ENCODE measurements at regions not wholly inside any gene's neighbourhood (a gene's known extent, or its start where the extent isn't known, plus 50 kb on each side); places are given as distances from the start of the nearest gene placed in this dataset.

GRCh38 chr14:101039755-101040138 lies 136.2 kb upstream of the RTL1 start:
- H3K4me1 ChIP-seq (ENCODE audit: control insufficient read depth, insufficient read depth, low read length) = no peaks in the 10 kb centered on the region
- WGBS (ENCODE audit: insufficient coverage) = 79% methylated on average over 5 of the region's 15 CpGs
- H3K4me3 ChIP-seq (ENCODE audit: low read length) = no peak overlapping the region

GRCh38 chr14:101040538-101041442 lies 137.3 kb upstream of the RTL1 start:
- DNase-seq = no peak
- Histone ChIP-seq H3K9me3 (replicated peaks; ENCODE audit: control insufficient read depth, low read depth, low read length) (no peaks in the 10 kb centered on the region), H3K27ac (ENCODE audit: low read length) (no peak overlapping the region), H3K4me3 (ENCODE audit: low read length) (no peak overlapping the region), H3K36me3 (ENCODE audit: control insufficient read depth, insufficient read depth, low read length) (peaks cover 87% of the 10 kb centered on the region), H3K27me3 (ENCODE audit: control insufficient read depth, insufficient read depth, low read length) (no peaks in the 10 kb centered on the region), H3K4me1 (ENCODE audit: control insufficient read depth, insufficient read depth, low read length) (no peaks in the 10 kb centered on the region)
- 95% methylated on average over 12 of the region's 21 CpGs for WGBS (ENCODE audit: insufficient coverage)

More at GRCh38 chr14:101039755-101040138, 136.2 kb upstream of the RTL1 start:
- H3K36me3 ChIP-seq (ENCODE audit: control insufficient read depth, insufficient read depth, low read length) = peaks cover 87% of the 10 kb centered on the region
- no peak for DNase-seq
- H3K27ac ChIP-seq (ENCODE audit: low read length) = no peak overlapping the region
- no peaks in the 10 kb centered on the region for H3K9me3 ChIP-seq (replicated peaks; ENCODE audit: control insufficient read depth, low read depth, low read length)
- no peaks in the 10 kb centered on the region for H3K27me3 ChIP-seq (ENCODE audit: control insufficient read depth, insufficient read depth, low read length)

GRCh38 chr14:101043891-101044290 lies 140.4 kb upstream of the RTL1 start:
- peaks cover 98% of the 10 kb centered on the region for H3K36me3 ChIP-seq (ENCODE audit: control insufficient read depth, insufficient read depth, low read length)
- H3K4me1 ChIP-seq (ENCODE audit: control insufficient read depth, insufficient read depth, low read length) = no peaks in the 10 kb centered on the region
- no peak overlapping the region for H3K4me3 ChIP-seq (ENCODE audit: low read length)
- H3K27me3 ChIP-seq (ENCODE audit: control insufficient read depth, insufficient read depth, low read length) = no peaks in the 10 kb centered on the region
- 96% methylated on average over 5 of the region's 9 CpGs for WGBS (ENCODE audit: insufficient coverage)
- DNase-seq = no peak
- no peaks in the 10 kb centered on the region for H3K9me3 ChIP-seq (replicated peaks; ENCODE audit: control insufficient read depth, low read depth, low read length)
- no peak overlapping the region for H3K27ac ChIP-seq (ENCODE audit: low read length)

- no peak for DNase-seq
- peaks cover 98% of the 10 kb centered on the region for H3K36me3 ChIP-seq (ENCODE audit: control insufficient read depth, insufficient read depth, low read length)
- no peak overlapping the region for H3K4me3 ChIP-seq (ENCODE audit: low read length)
- no peaks in the 10 kb centered on the region for H3K9me3 ChIP-seq (replicated peaks; ENCODE audit: control insufficient read depth, low read depth, low read length)
- H3K4me1 ChIP-seq (ENCODE audit: control insufficient read depth, insufficient read depth, low read length) = no peaks in the 10 kb centered on the region
- H3K27ac ChIP-seq (ENCODE audit: low read length) = no peak overlapping the region
- 90% methylated on average over 12 of the region's 14 CpGs for WGBS (ENCODE audit: insufficient coverage)
- no peaks in the 10 kb centered on the region for H3K27me3 ChIP-seq (ENCODE audit: control insufficient read depth, insufficient read depth, low read length)
Measured at GRCh38 chr14:101044741-101045140, 141.2 kb upstream of the RTL1 start.

- WGBS (ENCODE audit: insufficient coverage) = 71% methylated on average over 5 of the region's 9 CpGs
- DNase-seq = no peak
- no peaks in the 10 kb centered on the region for H3K9me3 ChIP-seq (replicated peaks; ENCODE audit: control insufficient read depth, low read depth, low read length)
- H3K4me1 ChIP-seq (ENCODE audit: control insufficient read depth, insufficient read depth, low read length) = no peaks in the 10 kb centered on the region
- H3K27ac ChIP-seq (ENCODE audit: low read length) = no peak overlapping the region
- H3K36me3 ChIP-seq (ENCODE audit: control insufficient read depth, insufficient read depth, low read length) = peaks cover 99% of the 10 kb centered on the region
- H3K27me3 ChIP-seq (ENCODE audit: control insufficient read depth, insufficient read depth, low read length) = peaks cover 2% of the 10 kb centered on the region
- H3K4me3 ChIP-seq (ENCODE audit: low read length) = no peak overlapping the region
Measured at GRCh38 chr14:101045511-101045910, 142.0 kb upstream of the RTL1 start.

GRCh38 chr14:101046071-101046470 lies 142.5 kb upstream of the RTL1 start:
- Histone ChIP-seq H3K27ac (ENCODE audit: low read length) (no peak overlapping the region), H3K4me3 (ENCODE audit: low read length) (no peak overlapping the region), H3K9me3 (replicated peaks; ENCODE audit: control insufficient read depth, low read depth, low read length) (no peaks in the 10 kb centered on the region), H3K27me3 (ENCODE audit: control insufficient read depth, insufficient read depth, low read length) (peaks cover 2% of the 10 kb centered on the region), H3K4me1 (ENCODE audit: control insufficient read depth, insufficient read depth, low read length) (no peaks in the 10 kb centered on the region), H3K36me3 (ENCODE audit: control insufficient read depth, insufficient read depth, low read length) (peaks cover 99% of the 10 kb centered on the region)
- WGBS (ENCODE audit: insufficient coverage) = 91% methylated on average over 5 of the region's 17 CpGs
- no peak for DNase-seq

- no peak overlapping the region for H3K27ac ChIP-seq (ENCODE audit: low read length)
- H3K27me3 ChIP-seq (ENCODE audit: control insufficient read depth, insufficient read depth, low read length) = peaks cover 2% of the 10 kb centered on the region
- no peaks in the 10 kb centered on the region for H3K4me1 ChIP-seq (ENCODE audit: control insufficient read depth, insufficient read depth, low read length)
- H3K9me3 ChIP-seq (replicated peaks; ENCODE audit: control insufficient read depth, low read depth, low read length) = no peaks in the 10 kb centered on the region
- no peak for DNase-seq
- 88% methylated on average over 7 of the region's 11 CpGs for WGBS (ENCODE audit: insufficient coverage)
- H3K36me3 ChIP-seq (ENCODE audit: control insufficient read depth, insufficient read depth, low read length) = peaks cover 99% of the 10 kb centered on the region
- H3K4me3 ChIP-seq (ENCODE audit: low read length) = no peak overlapping the region
Measured at GRCh38 chr14:101047326-101047725, 143.8 kb upstream of the RTL1 start.

GRCh38 chr14:101048766-101049165 lies 145.2 kb upstream of the RTL1 start:
- Histone ChIP-seq H3K36me3 (ENCODE audit: control insufficient read depth, insufficient read depth, low read length) (peaks cover 98% of the 10 kb centered on the region), H3K4me1 (ENCODE audit: control insufficient read depth, insufficient read depth, low read length) (no peaks in the 10 kb centered on the region), H3K27me3 (ENCODE audit: control insufficient read depth, insufficient read depth, low read length) (peaks cover 2% of the 10 kb centered on the region), H3K9me3 (replicated peaks; ENCODE audit: control insufficient read depth, low read depth, low read length) (no peaks in the 10 kb centered on the region), H3K27ac (ENCODE audit: low read length) (no peak overlapping the region), H3K4me3 (ENCODE audit: low read length) (no peak overlapping the region)
- WGBS (ENCODE audit: insufficient coverage) = 91% methylated on average over 12 of the region's 14 CpGs
- DNase-seq = no peak

- H3K9me3 ChIP-seq (replicated peaks; ENCODE audit: control insufficient read depth, low read depth, low read length) = no peaks in the 10 kb centered on the region
- peaks cover 2% of the 10 kb centered on the region for H3K27me3 ChIP-seq (ENCODE audit: control insufficient read depth, insufficient read depth, low read length)
- no peak overlapping the region for H3K4me3 ChIP-seq (ENCODE audit: low read length)
- H3K4me1 ChIP-seq (ENCODE audit: control insufficient read depth, insufficient read depth, low read length) = no peaks in the 10 kb centered on the region
- H3K27ac ChIP-seq (ENCODE audit: low read length) = peak overlapping the region; percentile 3
- 75% methylated on average over 10 of the region's 12 CpGs for WGBS (ENCODE audit: insufficient coverage)
- no peak for DNase-seq
- H3K36me3 ChIP-seq (ENCODE audit: control insufficient read depth, insufficient read depth, low read length) = peaks cover 98% of the 10 kb centered on the region
Measured at GRCh38 chr14:101049511-101049910, 146.0 kb upstream of the RTL1 start.

GRCh38 chr14:101049942-101050341 lies 146.4 kb upstream of the RTL1 start:
- Histone ChIP-seq H3K9me3 (replicated peaks; ENCODE audit: control insufficient read depth, low read depth, low read length) (no peaks in the 10 kb centered on the region), H3K4me1 (ENCODE audit: control insufficient read depth, insufficient read depth, low read length) (no peaks in the 10 kb centered on the region), H3K4me3 (ENCODE audit: low read length) (no peak overlapping the region), H3K27ac (ENCODE audit: low read length) (peak overlapping the region; percentile 29), H3K27me3 (ENCODE audit: control insufficient read depth, insufficient read depth, low read length) (peaks cover 2% of the 10 kb centered on the region), H3K36me3 (ENCODE audit: control insufficient read depth, insufficient read depth, low read length) (peaks cover 98% of the 10 kb centered on the region)
- 72% methylated on average over 3 of the region's 6 CpGs for WGBS (ENCODE audit: insufficient coverage)
- no peak for DNase-seq

Measured in muscle of leg (tissue), 3 donors.